Gastrocnemius medialis (tissue), 4 donors: ENCODE measurements at regions not wholly inside any gene's neighbourhood (a gene's known extent, or its start where the extent isn't known, plus 50 kb on each side); places are given as distances from the start of the nearest gene placed in this dataset.

ENCODE experiments used
- CTCF ChIP-seq, 5 experiments: fragments of 450-650 bp in 3 of 5; fragments of 200-600 bp in 2 of 5; sonication (generic) in 2 of 5; IDR thresholded peaks in 4 of 5; conservative IDR thresholded peaks in 1 of 5; 1 replicate in 4 of 5; 2 replicates in 1 of 5; pipeline ENCODE4 v1.5.1; 2016 to 2019; ENCODE audit warnings: antibody characterized with exemption in 5 of 5, mild to moderate bottlenecking in 3 of 5, moderate library complexity in 3 of 5
- POLR2A ChIP-seq, 2 donors: fragments of 450-650 bp; IDR thresholded peaks; one replicate each; pipeline ENCODE4 v1.6.1; 2017; ENCODE audit warnings: antibody characterized with exemption in 2 of 2, mild to moderate bottlenecking in 2 of 2, moderate library complexity in 2 of 2

GRCh38 chr15:88326924-88327323 is 70.4 kb upstream of the NTRK3 start:
- TF ChIP-seq CTCF (IDR thresholded peaks at IDR 0.05 in 4 of 5, conservative IDR thresholded peaks at IDR 0.05 in 1 of 5) (no peak), POLR2A (IDR thresholded peaks at IDR 0.05) (no peak)
